ENCODE measurements at regions not wholly inside any gene's neighbourhood (a gene's known extent, or its start where the extent isn't known, plus 50 kb on each side); places are given as distances from the start of the nearest gene placed in this dataset.
"Not testable (repeated sequence)": the region's sequence is repeated elsewhere in the genome, so short reads cannot be mapped to it uniquely, and the experiment has no call there.

DNA sequence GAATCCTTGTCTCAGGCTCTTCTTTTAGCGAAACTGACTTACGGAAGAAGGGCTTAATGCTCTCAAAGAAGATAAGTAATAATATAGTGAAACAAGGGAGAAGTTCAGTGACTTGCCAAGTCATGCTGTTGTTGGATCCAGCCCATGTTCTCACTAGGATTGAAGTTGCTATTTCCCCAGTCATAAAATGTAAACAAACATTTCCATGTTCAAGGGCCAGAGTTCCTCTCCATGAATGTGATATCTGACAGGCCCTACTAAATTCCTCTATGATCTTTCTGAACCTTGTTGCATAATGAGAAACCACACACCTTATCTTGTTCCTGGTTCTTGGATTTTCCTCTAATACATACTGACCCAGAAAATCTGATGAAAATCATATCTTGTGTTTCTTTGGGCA, 876.5 kb upstream of the B3GALT2 start:
- no peak overlapping the region for H2AFZ ChIP-seq (ENCODE audit: low read length)
- H3K79me2 ChIP-seq (ENCODE audit: insufficient read depth, low read length): no peaks in the 10 kb centered on the region
- H3K4me3 ChIP-seq (ENCODE audit: low read length, poor library complexity, severe bottlenecking): no peak overlapping the region
- H3K9ac ChIP-seq (ENCODE audit: low read depth, low read length, poor library complexity, severe bottlenecking): no peak overlapping the region
- H3K36me3 ChIP-seq (ENCODE audit: insufficient read depth, low read length): no peaks in the 10 kb centered on the region
- H3K4me2 ChIP-seq (ENCODE audit: low read depth, low read length, poor library complexity, severe bottlenecking): no peak overlapping the region
- no peaks in the 10 kb centered on the region for H3K9me3 ChIP-seq (ENCODE audit: insufficient read depth, low read depth, low read length)
- no peaks in the 10 kb centered on the region for H3F3A ChIP-seq (ENCODE audit: low read depth)
- H3K9me2 ChIP-seq (replicated peaks; ENCODE audit: low read depth, low read length): no peaks in the 10 kb centered on the region
- no peak for TF ChIP-seq CTCF (conservative IDR thresholded peaks at IDR 0.05; ENCODE audit: low read length)
- TF ChIP-seq EZH2phosphoT487 (IDR thresholded peaks at IDR 0.05; ENCODE audit: borderline replicate concordance): no peak
- H4K20me1 ChIP-seq (ENCODE audit: insufficient read depth, low read length, poor library complexity, severe bottlenecking): no peaks in the 10 kb centered on the region
- H3K4me1 ChIP-seq (ENCODE audit: insufficient read depth, low read length, poor library complexity, severe bottlenecking): no peaks in the 10 kb centered on the region
- H3K27me3 ChIP-seq (ENCODE audit: insufficient read depth, low read length, poor library complexity, severe bottlenecking): no peaks in the 10 kb centered on the region

DNA sequence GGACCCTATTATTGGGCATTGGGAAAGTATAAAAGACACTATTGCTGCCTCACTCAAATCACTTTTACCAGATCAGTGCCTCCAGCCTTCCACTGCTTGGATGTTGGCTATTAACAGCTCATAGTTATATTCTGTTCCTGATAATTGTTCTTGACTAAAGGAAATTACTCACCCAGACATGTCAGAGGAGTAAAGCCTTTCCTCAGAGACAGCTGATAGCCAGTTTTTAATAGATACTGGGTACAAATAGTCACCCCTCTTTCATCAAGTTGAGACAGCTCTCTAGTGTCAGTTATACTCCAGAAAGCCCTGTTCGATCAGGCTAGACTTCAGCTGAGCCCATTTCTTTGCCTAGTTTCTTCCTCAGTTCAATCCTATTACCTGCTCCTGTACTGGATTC, 876.1 kb upstream of the B3GALT2 start:
- H3K9ac ChIP-seq (ENCODE audit: low read depth, low read length, poor library complexity, severe bottlenecking): no peak overlapping the region
- H3K9me2 ChIP-seq (replicated peaks; ENCODE audit: low read depth, low read length): no peaks in the 10 kb centered on the region
- no peaks in the 10 kb centered on the region for H3K4me1 ChIP-seq (ENCODE audit: insufficient read depth, low read length, poor library complexity, severe bottlenecking)

GRCh38 chr1:194060481-194060880, 874.1 kb upstream of the B3GALT2 start:
- H3K9me2 ChIP-seq (replicated peaks; ENCODE audit: low read depth, low read length): no peaks in the 10 kb centered on the region
- H3K9ac ChIP-seq (ENCODE audit: low read depth, low read length, poor library complexity, severe bottlenecking): no peak overlapping the region
- H3K4me1 ChIP-seq (ENCODE audit: insufficient read depth, low read length, poor library complexity, severe bottlenecking): no peaks in the 10 kb centered on the region
- no peaks in the 10 kb centered on the region for H3K9me3 ChIP-seq (ENCODE audit: insufficient read depth, low read depth, low read length)
- H2AFZ ChIP-seq (ENCODE audit: low read length): no peak overlapping the region
- H4K20me1 ChIP-seq (ENCODE audit: insufficient read depth, low read length, poor library complexity, severe bottlenecking): no peaks in the 10 kb centered on the region
- no peaks in the 10 kb centered on the region for H3F3A ChIP-seq (ENCODE audit: low read depth)
- H3K36me3 ChIP-seq (ENCODE audit: insufficient read depth, low read length): no peaks in the 10 kb centered on the region
- no peak for TF ChIP-seq EZH2phosphoT487 (IDR thresholded peaks at IDR 0.05; ENCODE audit: borderline replicate concordance)
- TF ChIP-seq CTCF (conservative IDR thresholded peaks at IDR 0.05; ENCODE audit: low read length): no peak
- H3K79me2 ChIP-seq (ENCODE audit: insufficient read depth, low read length): no peaks in the 10 kb centered on the region
- peak overlapping the region; percentile 8 for H3K4me3 ChIP-seq (ENCODE audit: low read length, poor library complexity, severe bottlenecking)
- no peaks in the 10 kb centered on the region for H3K27me3 ChIP-seq (ENCODE audit: insufficient read depth, low read length, poor library complexity, severe bottlenecking)
- H3K4me2 ChIP-seq (ENCODE audit: low read depth, low read length, poor library complexity, severe bottlenecking): peak overlapping the region; percentile 12

More for the DNA sequence above, 876.1 kb upstream of the B3GALT2 start:
- Histone ChIP-seq H3K36me3 (ENCODE audit: insufficient read depth, low read length) (no peaks in the 10 kb centered on the region), H3F3A (ENCODE audit: low read depth) (no peaks in the 10 kb centered on the region), H3K4me3 (ENCODE audit: low read length, poor library complexity, severe bottlenecking) (no peak overlapping the region), H2AFZ (ENCODE audit: low read length) (no peak overlapping the region), H3K27me3 (ENCODE audit: insufficient read depth, low read length, poor library complexity, severe bottlenecking) (no peaks in the 10 kb centered on the region), H3K9me3 (ENCODE audit: insufficient read depth, low read depth, low read length) (no peaks in the 10 kb centered on the region), H3K79me2 (ENCODE audit: insufficient read depth, low read length) (no peaks in the 10 kb centered on the region), H4K20me1 (ENCODE audit: insufficient read depth, low read length, poor library complexity, severe bottlenecking) (no peaks in the 10 kb centered on the region), H3K4me2 (ENCODE audit: low read depth, low read length, poor library complexity, severe bottlenecking) (no peak overlapping the region)
- TF ChIP-seq CTCF (conservative IDR thresholded peaks at IDR 0.05; ENCODE audit: low read length) (no peak), EZH2phosphoT487 (IDR thresholded peaks at IDR 0.05; ENCODE audit: borderline replicate concordance) (no peak)

DNA sequence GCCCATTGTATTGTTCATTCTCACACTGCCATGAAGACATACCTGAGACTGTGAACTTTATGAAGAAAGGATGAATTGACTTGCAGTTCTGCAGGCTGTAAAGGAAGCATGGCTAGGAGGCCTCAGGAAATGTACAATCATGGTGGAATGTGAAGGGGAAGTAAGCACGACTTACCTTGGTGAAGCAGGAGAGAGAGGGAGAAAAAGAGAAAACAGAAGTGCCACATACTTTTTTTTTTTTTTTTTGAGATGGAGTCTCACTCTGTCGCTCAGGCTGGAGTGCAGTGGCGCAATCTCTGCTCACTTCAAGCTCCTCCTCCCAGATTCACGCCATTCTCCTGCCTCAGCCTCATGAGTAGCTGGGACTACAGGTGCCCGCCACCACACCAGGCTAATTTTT, 871.9 kb upstream of the B3GALT2 start:
- H3K79me2 ChIP-seq (ENCODE audit: insufficient read depth, low read length); H3F3A ChIP-seq (ENCODE audit: low read depth); H2AFZ ChIP-seq (ENCODE audit: low read length); H3K36me3 ChIP-seq (ENCODE audit: insufficient read depth, low read length); H3K4me2 ChIP-seq (ENCODE audit: low read depth, low read length, poor library complexity, severe bottlenecking); H3K9me2 ChIP-seq (replicated peaks; ENCODE audit: low read depth, low read length); H3K9me3 ChIP-seq (ENCODE audit: insufficient read depth, low read depth, low read length); H3K9ac ChIP-seq (ENCODE audit: low read depth, low read length, poor library complexity, severe bottlenecking); H3K4me1 ChIP-seq (ENCODE audit: insufficient read depth, low read length, poor library complexity, severe bottlenecking); H4K20me1 ChIP-seq (ENCODE audit: insufficient read depth, low read length, poor library complexity, severe bottlenecking); H3K4me3 ChIP-seq (ENCODE audit: low read length, poor library complexity, severe bottlenecking); H3K27me3 ChIP-seq (ENCODE audit: insufficient read depth, low read length, poor library complexity, severe bottlenecking): not testable (repeated sequence)

Data from Loucy (cell line).